ENCODE measurements at regions not wholly inside any gene's neighbourhood (a gene's known extent, or its start where the extent isn't known, plus 50 kb on each side); places are given as distances from the start of the nearest gene placed in this dataset.

- TF ChIP-seq CTCF (IDR thresholded peaks at IDR 0.05; ENCODE audit: low read length, missing control alignments), result no peak
- no peak overlapping the region for H3K4me3 ChIP-seq (replicated peaks; ENCODE audit: low read depth, low read length)
- DNase-seq (ENCODE audit: low read depth), result no peak
Measured at GRCh38 chr4:156408749-156409148, 455.1 kb upstream of the CTSO start.

- TF ChIP-seq CTCF (IDR thresholded peaks at IDR 0.05; ENCODE audit: low read length, missing control alignments), result no peak
- no peak for DNase-seq (ENCODE audit: low read depth)
Measured at GRCh38 chr4:156401371-156401770, 447.7 kb upstream of the CTSO start.

GRCh38 chr4:156396534-156396933 is 442.9 kb upstream of the CTSO start:
- no peak for TF ChIP-seq CTCF (IDR thresholded peaks at IDR 0.05; ENCODE audit: low read length, missing control alignments)
- no peak overlapping the region for H3K4me3 ChIP-seq (replicated peaks; ENCODE audit: low read depth, low read length)
- no peak for DNase-seq (ENCODE audit: low read depth)

More at GRCh38 chr4:156401371-156401770, 447.7 kb upstream of the CTSO start:
- no peak overlapping the region for H3K4me3 ChIP-seq (replicated peaks; ENCODE audit: low read depth, low read length)

- DNase-seq (ENCODE audit: low read depth), result no peak
- no peak overlapping the region for H3K4me3 ChIP-seq (replicated peaks; ENCODE audit: low read depth, low read length)
- no peak for TF ChIP-seq CTCF (IDR thresholded peaks at IDR 0.05; ENCODE audit: low read length, missing control alignments)
Measured at GRCh38 chr4:156391325-156391653, 437.6 kb upstream of the CTSO start.

- H3K4me3 ChIP-seq (replicated peaks; ENCODE audit: low read depth, low read length), result no peak overlapping the region
- no peak for TF ChIP-seq CTCF (IDR thresholded peaks at IDR 0.05; ENCODE audit: low read length, missing control alignments)
- peak; percentile 18 for DNase-seq (ENCODE audit: low read depth)
Measured at GRCh38 chr4:156390599-156391324, 437.1 kb upstream of the CTSO start.

GRCh38 chr4:156388826-156389225 is 435.2 kb upstream of the CTSO start:
- TF ChIP-seq CTCF (IDR thresholded peaks at IDR 0.05; ENCODE audit: low read length, missing control alignments), result no peak
- DNase-seq (ENCODE audit: low read depth), result peak; percentile 38
- no peak overlapping the region for H3K4me3 ChIP-seq (replicated peaks; ENCODE audit: low read depth, low read length)

GRCh38 chr4:156378033-156378665 is 424.5 kb upstream of the CTSO start:
- no peak overlapping the region for H3K4me3 ChIP-seq (replicated peaks; ENCODE audit: low read depth, low read length)
- DNase-seq (ENCODE audit: low read depth), result peak; percentile 79

More at GRCh38 chr4:156378033-156378665, 424.5 kb upstream of the CTSO start:
- TF ChIP-seq CTCF (IDR thresholded peaks at IDR 0.05; ENCODE audit: low read length, missing control alignments), result peak; percentile 67

Measured in fibroblast of pulmonary artery (primary cell).